MCF 10A (cell line): ENCODE measurements at regions not wholly inside any gene's neighbourhood (a gene's known extent, or its start where the extent isn't known, plus 50 kb on each side); places are given as distances from the start of the nearest gene placed in this dataset.

Experiments used
- BruUV-seq: library from RNA; stranded (reverse); fragments of 400-500 nt; replicated peaks from 2 replicates; lab custom pipeline; 2021; lab: Mats Ljungman, UMichigan
- CTCF ChIA-PET: fragments of 300-600 bp; sonication (Branson Sonifier 250); formaldehyde crosslinking; extraction: SDS; loops from one replicate; lab custom pipeline; 2021; ENCODE audit warnings: antibody characterized with exemption, inconsistent platforms; lab: Yijun Ruan, JAX
- POLR2A ChIA-PET: fragments of 300-600, 350-650 bp; sonication (Branson Sonifier 250); formaldehyde crosslinking; extraction: SDS; loops from one replicate; lab custom pipeline; 2020; ENCODE audit warnings: antibody characterized with exemption, inconsistent platforms; lab: Yijun Ruan, JAX
- DNase-seq: peaks from one replicate; pipeline ENCODE4 v3.0.0-alpha.2; 2018; ENCODE audit not compliant: unreplicated experiment
- H3K27ac Mint-ChIP-seq: one replicate; pipeline ENCODE4 v1.8.0; 2022; ENCODE audit warnings: mild to moderate bottlenecking, low read depth, mixed read lengths; ENCODE audit not compliant: unreplicated experiment
- H3K27me3 Mint-ChIP-seq: one replicate; pipeline ENCODE4 v1.8.0; 2022; ENCODE audit warnings: mixed read lengths; ENCODE audit not compliant: insufficient read depth, unreplicated experiment
- H3K36me3 Mint-ChIP-seq: one replicate; pipeline ENCODE4 v1.8.0; 2022; ENCODE audit warnings: mild to moderate bottlenecking, moderate library complexity, mixed read lengths; ENCODE audit not compliant: insufficient read depth, unreplicated experiment
- H3K4me1 Mint-ChIP-seq: one replicate; pipeline ENCODE4 v1.8.0; 2022; ENCODE audit warnings: mixed read lengths; ENCODE audit not compliant: insufficient read depth, unreplicated experiment
- H3K4me3 Mint-ChIP-seq: one replicate; pipeline ENCODE4 v1.8.0; 2022; ENCODE audit warnings: mild to moderate bottlenecking, moderate library complexity, mixed read lengths; ENCODE audit not compliant: unreplicated experiment
- H3K9me3 Mint-ChIP-seq: one replicate; pipeline ENCODE4 v1.8.0; 2022; ENCODE audit warnings: mixed read lengths; ENCODE audit not compliant: unreplicated experiment
- intact Hi-C: fragments of 100-400 bp; cut with micrococcal nuclease; formaldehyde crosslinking; loops from 2 replicates; pipeline ENCODE4 v1.14.1; 2022
- TF ChIP-seq, protein P1 (sequence below): fragments of 200-600 bp; IDR thresholded peaks from one replicate; pipeline ENCODE4 v1.8.0; 2022; ENCODE audit warnings: antibody characterized with exemption, mild to moderate bottlenecking; ENCODE audit not compliant: unreplicated experiment

DNA sequence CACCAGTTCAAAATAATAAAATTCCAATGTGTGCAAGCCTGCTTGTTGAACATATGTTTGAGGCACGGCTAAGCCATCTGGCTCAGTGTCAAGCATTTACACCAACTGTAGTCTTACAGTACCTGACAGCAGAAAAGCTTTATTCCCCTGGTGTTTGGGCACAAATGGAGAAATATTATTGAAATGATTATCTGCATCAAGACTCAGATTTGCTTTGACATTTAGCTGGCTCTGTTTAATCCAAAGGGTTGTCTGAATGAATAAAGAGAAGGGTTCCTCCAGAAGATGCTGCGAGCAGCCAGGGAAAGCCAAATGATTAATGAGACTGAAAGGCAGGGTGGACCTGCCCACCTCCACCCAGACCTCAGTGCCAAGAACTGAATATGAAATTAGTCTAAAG lies 393.2 kb upstream of the GALNT5 start:
- POLR2A ChIA-PET: no interaction called here
- Mint-ChIP-seq H3K36me3 (no peaks in the 10 kb centered on the region), H3K27me3 (no peaks in the 10 kb centered on the region), H3K9me3 (no peaks in the 10 kb centered on the region), H3K27ac (no peak overlapping the region), H3K4me3 (no peak overlapping the region), H3K4me1 (peaks cover 6% of the 10 kb centered on the region)
- TF ChIP-seq, protein P1, sequence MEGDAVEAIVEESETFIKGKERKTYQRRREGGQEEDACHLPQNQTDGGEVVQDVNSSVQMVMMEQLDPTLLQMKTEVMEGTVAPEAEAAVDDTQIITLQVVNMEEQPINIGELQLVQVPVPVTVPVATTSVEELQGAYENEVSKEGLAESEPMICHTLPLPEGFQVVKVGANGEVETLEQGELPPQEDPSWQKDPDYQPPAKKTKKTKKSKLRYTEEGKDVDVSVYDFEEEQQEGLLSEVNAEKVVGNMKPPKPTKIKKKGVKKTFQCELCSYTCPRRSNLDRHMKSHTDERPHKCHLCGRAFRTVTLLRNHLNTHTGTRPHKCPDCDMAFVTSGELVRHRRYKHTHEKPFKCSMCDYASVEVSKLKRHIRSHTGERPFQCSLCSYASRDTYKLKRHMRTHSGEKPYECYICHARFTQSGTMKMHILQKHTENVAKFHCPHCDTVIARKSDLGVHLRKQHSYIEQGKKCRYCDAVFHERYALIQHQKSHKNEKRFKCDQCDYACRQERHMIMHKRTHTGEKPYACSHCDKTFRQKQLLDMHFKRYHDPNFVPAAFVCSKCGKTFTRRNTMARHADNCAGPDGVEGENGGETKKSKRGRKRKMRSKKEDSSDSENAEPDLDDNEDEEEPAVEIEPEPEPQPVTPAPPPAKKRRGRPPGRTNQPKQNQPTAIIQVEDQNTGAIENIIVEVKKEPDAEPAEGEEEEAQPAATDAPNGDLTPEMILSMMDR: no peak
- intact Hi-C loops: no loop called here
- CTCF ChIA-PET: interaction anchor here (0.5 to 0.9 kb wide), 4 partner anchors 108 to 1614 kb away, joined by 3 read pairs; no protein-coding TSS in a partner anchor
- no TSS peak for BruUV-seq
- no peak for DNase-seq

DNA sequence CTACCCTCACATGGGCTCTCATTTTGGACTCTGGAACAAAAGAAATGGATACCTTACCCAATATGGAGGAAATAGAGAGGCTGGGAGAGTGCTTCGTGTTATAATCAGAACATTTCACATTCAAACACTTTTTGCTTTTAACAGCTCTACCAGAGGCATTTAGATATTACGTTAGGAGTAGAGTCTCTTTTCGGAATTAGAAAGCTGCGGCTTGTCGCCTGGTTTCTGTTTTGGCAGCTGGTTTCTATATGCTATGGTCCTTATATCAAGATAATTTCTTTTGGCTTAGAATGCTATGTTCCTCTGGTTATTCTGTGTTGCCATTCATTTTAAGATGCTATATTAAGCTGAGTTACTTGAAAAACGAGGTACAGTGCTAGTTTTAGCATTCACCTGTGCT lies 392.8 kb upstream of the GALNT5 start:
- Mint-ChIP-seq H3K4me3 (no peak overlapping the region), H3K27me3 (no peaks in the 10 kb centered on the region), H3K9me3 (no peaks in the 10 kb centered on the region), H3K27ac (no peak overlapping the region), H3K4me1 (peaks cover 6% of the 10 kb centered on the region), H3K36me3 (no peaks in the 10 kb centered on the region)
- TF ChIP-seq, protein P1: no peak
- DNase-seq: no peak
- ChIA-PET CTCF (interaction anchor here (0.5 to 0.9 kb wide), 3 partner anchors 436 to 1613 kb away, joined by 3 read pairs; no protein-coding TSS in a partner anchor), POLR2A (no interaction called here)
- intact Hi-C loops: no loop called here
- BruUV-seq: no TSS peak

DNA sequence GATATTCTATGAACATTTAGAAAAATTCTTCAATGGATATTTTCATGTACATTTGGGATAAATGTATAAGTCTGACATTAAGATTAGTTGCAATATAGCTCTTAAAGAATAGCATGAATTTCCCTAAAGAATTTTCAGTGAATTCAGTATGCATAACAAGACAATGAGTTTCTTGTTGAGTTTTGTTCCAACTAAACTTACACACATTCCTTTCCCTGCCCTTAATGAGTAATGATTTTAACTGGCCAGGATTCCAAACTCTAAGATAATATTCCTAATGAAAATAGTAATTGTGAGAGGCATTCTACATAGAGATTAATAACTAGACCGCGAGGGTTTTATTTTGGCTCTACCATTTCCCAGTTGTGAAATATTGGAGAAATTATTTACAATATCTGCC lies 390.3 kb upstream of the GALNT5 start:
- no peak for DNase-seq
- ChIA-PET POLR2A (no interaction called here), CTCF (interaction anchor here (0.6 kb wide), 1 partner anchor 110 kb away, joined by 4 read pairs; no protein-coding TSS in a partner anchor)
- no TSS peak for BruUV-seq
- H3K9me3 Mint-ChIP-seq: no peaks in the 10 kb centered on the region
- intact Hi-C loops: no loop called here
- no peaks in the 10 kb centered on the region for H3K36me3 Mint-ChIP-seq
- no peak overlapping the region for H3K4me3 Mint-ChIP-seq
- no peak overlapping the region for H3K27ac Mint-ChIP-seq
- H3K4me1 Mint-ChIP-seq: peaks cover 6% of the 10 kb centered on the region
- TF ChIP-seq, protein P1: no peak
- H3K27me3 Mint-ChIP-seq: no peaks in the 10 kb centered on the region

DNA sequence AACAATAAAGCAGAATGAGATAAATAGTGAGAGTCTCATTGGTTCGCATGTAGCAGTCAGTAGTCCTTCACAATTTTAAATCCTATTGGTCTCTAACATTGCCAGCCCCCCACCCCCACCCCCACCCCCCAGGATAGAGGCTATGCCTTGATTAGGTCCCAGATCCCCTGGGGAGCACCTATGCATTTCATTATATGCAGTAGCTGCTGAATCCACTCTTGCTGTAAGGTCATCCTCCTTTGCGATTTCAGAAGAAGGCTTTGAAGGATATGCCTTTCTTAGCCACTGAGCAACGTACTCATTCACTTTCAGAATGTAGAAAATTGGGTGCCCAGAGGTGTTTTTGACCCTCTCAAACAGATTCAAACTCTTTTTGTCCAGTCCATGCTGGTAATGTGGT lies 382.8 kb upstream of the GALNT5 start:
- BruUV-seq: no TSS peak

More for the DNA sequence above, 382.8 kb upstream of the GALNT5 start:
- TF ChIP-seq, protein P1: no peak
- intact Hi-C loops: no loop called here
- Mint-ChIP-seq H3K4me3 (no peak overlapping the region), H3K4me1 (no peaks in the 10 kb centered on the region), H3K9me3 (no peaks in the 10 kb centered on the region), H3K36me3 (no peaks in the 10 kb centered on the region), H3K27ac (no peak overlapping the region), H3K27me3 (no peaks in the 10 kb centered on the region)
- CTCF ChIA-PET: interaction anchor here (0.7 kb wide), 1 partner anchor 159 kb away, joined by 5 read pairs; no protein-coding TSS in a partner anchor
- POLR2A ChIA-PET: no interaction called here
- DNase-seq: no peak
